A673 (cell line): ENCODE measurements at regions not wholly inside any gene's neighbourhood (a gene's known extent, or its start where the extent isn't known, plus 50 kb on each side); places are given as distances from the start of the nearest gene placed in this dataset.

Experiments
- BruUV-seq: library from RNA; stranded (reverse); fragments of 400-500 nt; replicated peaks from 2 replicates; lab custom pipeline; 2021; lab: Mats Ljungman, UMichigan
- CTCF ChIA-PET: fragments of 300-600 bp; sonication (Branson Sonifier 250); formaldehyde crosslinking; loops from one replicate; lab custom pipeline; 2022; ENCODE audit warnings: antibody characterized with exemption; lab: Charles Lee
- POLR2A ChIA-PET: fragments of 300-600 bp; sonication (Branson Sonifier 250); formaldehyde crosslinking; loops from one replicate; lab custom pipeline; 2022; ENCODE audit warnings: antibody characterized with exemption; ENCODE audit not compliant: low non-redundant PET; lab: Charles Lee
- DNase-seq: peaks from one replicate; pipeline ENCODE4 v3.0.0-alpha.2; 2015; ENCODE audit warnings: low spot score
- H3K27ac ChIP-seq: fragments of 200-600 bp; sonication (generic); 2 replicates; pipeline ENCODE4 v1.5.1; 2016; ENCODE audit warnings: mixed run types, low read depth, mild to moderate bottlenecking, mixed read lengths, antibody characterized with exemption, low read length; ENCODE audit not compliant: poor library complexity, severe bottlenecking
- H3K27me3 ChIP-seq: fragments of 200-600 bp; sonication (generic); replicated peaks from 2 replicates; pipeline ENCODE4 v1.6.1; 2017; ENCODE audit warnings: mixed run types, low read depth, mild to moderate bottlenecking, mixed read lengths, antibody characterized with exemption, low read length; ENCODE audit not compliant: insufficient read depth, poor library complexity
- H3K36me3 ChIP-seq: fragments of 200-600 bp; sonication (generic); 2 replicates; pipeline ENCODE4 v1.6.1; 2016; ENCODE audit warnings: mixed run types, mild to moderate bottlenecking, mixed read lengths, antibody characterized with exemption, low read length; ENCODE audit not compliant: insufficient read depth, poor library complexity, severe bottlenecking
- H3K4me1 ChIP-seq: fragments of 200-600 bp; sonication (generic); 2 replicates; pipeline ENCODE4 v1.6.1; 2017; ENCODE audit warnings: mixed run types, mild to moderate bottlenecking, mixed read lengths, antibody characterized with exemption, low read length; ENCODE audit not compliant: insufficient read depth, poor library complexity, severe bottlenecking
- H3K4me3 ChIP-seq: fragments of 200-600 bp; sonication (generic); 2 replicates; pipeline ENCODE4 v1.5.1; 2016; ENCODE audit warnings: low read depth, mixed run types, mild to moderate bottlenecking, mixed read lengths, low read length; ENCODE audit not compliant: poor library complexity, severe bottlenecking
- H3K9me3 ChIP-seq: fragments of 200-600 bp; sonication (generic); 2 replicates; pipeline ENCODE4 v1.6.1; 2016; ENCODE audit warnings: mixed run types, low read depth, mild to moderate bottlenecking, mixed read lengths, antibody characterized with exemption, low read length; ENCODE audit not compliant: poor library complexity, severe bottlenecking
- EZH2 ChIP-seq: fragments of 200-600 bp; sonication (generic); IDR thresholded peaks from 2 replicates; pipeline ENCODE4 v1.6.1; 2017; ENCODE audit warnings: borderline replicate concordance, low read depth, mild to moderate bottlenecking, mixed read lengths, antibody characterized with exemption, low read length; ENCODE audit not compliant: poor library complexity, severe bottlenecking
- intact Hi-C: fragments of 100-400 bp; cut with micrococcal nuclease; formaldehyde crosslinking; loops from one replicate; pipeline ENCODE4 v1.10.0; 2022; ENCODE audit not compliant: unreplicated experiment
- TF ChIP-seq, protein P1 (sequence below): fragments of 300-800, 200-600 bp; sonication (generic); conservative IDR thresholded peaks from 2 replicates; pipeline ENCODE4 v1.5.1; 2017; ENCODE audit warnings: low read depth, mild to moderate bottlenecking, antibody characterized with exemption, low read length, moderate library complexity, mixed read lengths

DNA sequence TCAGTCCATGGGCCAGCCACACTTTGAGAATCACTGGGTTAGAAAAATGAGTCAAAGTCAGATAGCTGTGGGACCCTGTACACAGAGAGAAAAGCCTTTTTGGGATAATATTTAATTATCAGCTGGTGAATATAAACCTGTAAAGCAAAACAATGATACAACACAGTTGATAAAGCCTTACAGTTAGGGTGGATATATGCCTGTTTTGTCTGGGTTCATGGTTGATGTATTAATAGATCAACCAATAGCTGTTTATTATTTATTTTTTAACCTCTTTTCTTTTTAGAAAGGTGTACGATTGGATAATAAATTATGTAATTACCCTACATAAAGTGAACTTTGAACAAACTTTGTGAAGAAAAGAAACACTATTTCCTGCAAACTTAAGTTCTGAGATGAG, 145.6 kb downstream of the TDRD15 start:
- DNase-seq: no peak
- Histone ChIP-seq H3K27ac (no peak overlapping the region), H3K36me3 (no peaks in the 10 kb centered on the region), H3K4me3 (no peak overlapping the region), H3K4me1 (no peaks in the 10 kb centered on the region), H3K9me3 (no peaks in the 10 kb centered on the region), H3K27me3 (peaks cover 15% of the 10 kb centered on the region)
- intact Hi-C loops: no loop called here
- ChIA-PET POLR2A (no interaction called here), CTCF (no interaction called here)
- no peak for TF ChIP-seq EZH2
- TF ChIP-seq, protein P1, sequence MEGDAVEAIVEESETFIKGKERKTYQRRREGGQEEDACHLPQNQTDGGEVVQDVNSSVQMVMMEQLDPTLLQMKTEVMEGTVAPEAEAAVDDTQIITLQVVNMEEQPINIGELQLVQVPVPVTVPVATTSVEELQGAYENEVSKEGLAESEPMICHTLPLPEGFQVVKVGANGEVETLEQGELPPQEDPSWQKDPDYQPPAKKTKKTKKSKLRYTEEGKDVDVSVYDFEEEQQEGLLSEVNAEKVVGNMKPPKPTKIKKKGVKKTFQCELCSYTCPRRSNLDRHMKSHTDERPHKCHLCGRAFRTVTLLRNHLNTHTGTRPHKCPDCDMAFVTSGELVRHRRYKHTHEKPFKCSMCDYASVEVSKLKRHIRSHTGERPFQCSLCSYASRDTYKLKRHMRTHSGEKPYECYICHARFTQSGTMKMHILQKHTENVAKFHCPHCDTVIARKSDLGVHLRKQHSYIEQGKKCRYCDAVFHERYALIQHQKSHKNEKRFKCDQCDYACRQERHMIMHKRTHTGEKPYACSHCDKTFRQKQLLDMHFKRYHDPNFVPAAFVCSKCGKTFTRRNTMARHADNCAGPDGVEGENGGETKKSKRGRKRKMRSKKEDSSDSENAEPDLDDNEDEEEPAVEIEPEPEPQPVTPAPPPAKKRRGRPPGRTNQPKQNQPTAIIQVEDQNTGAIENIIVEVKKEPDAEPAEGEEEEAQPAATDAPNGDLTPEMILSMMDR: no peak
- no TSS peak for BruUV-seq

DNA sequence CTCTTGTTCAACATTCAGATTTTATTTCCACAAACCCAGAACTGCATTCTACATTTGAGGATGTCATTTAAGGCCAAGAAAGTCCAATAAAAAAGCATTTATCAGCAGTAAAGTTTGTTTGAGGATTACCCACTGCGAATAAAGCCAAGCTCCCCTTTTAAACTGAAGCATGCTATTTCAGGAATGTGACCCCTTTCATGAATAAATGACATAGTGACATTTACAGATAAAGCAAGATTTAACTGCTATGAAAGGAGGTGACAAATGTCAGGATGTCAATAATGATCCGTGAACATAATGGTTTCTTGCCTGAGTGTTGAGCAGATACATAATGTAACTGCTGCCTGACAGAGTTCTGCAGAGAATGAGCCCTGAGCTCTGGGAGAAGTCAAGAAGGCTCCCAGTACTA, 146.3 kb downstream of the TDRD15 start:
- Histone ChIP-seq H3K4me3 (no peak overlapping the region), H3K9me3 (no peaks in the 10 kb centered on the region), H3K27ac (no peak overlapping the region), H3K27me3 (peaks cover 15% of the 10 kb centered on the region), H3K36me3 (no peaks in the 10 kb centered on the region), H3K4me1 (no peaks in the 10 kb centered on the region)
- DNase-seq: no peak
- TF ChIP-seq, protein P1: no peak
- TF ChIP-seq EZH2: no peak
- ChIA-PET CTCF (no interaction called here), POLR2A (no interaction called here)
- no TSS peak for BruUV-seq
- intact Hi-C loops: no loop called here

DNA sequence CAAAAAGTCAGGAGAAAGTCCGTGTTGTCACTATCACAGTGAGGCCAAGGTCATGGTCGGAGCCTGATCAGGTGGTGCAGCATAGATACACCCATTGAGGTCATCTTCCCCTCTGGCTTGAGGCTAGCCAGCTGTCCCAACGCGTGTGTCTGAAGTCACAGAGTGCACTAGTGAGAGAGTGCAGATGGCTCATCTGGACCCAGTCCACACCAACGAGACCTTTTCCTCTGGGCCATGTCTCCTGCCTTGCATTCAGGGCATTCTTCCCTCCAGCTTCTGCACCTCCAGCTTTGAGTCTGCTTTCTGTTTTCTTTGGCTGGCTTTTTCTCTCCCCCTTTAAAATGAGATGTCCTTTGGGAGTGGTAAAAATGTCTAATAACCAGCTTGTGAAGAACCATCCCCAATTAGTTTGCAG, 146.9 kb downstream of the TDRD15 start:
- H3K36me3 ChIP-seq: no peaks in the 10 kb centered on the region
- H3K27ac ChIP-seq: no peak overlapping the region
- H3K27me3 ChIP-seq: peaks cover 15% of the 10 kb centered on the region
- CTCF ChIA-PET: no interaction called here
- no peak for DNase-seq
- POLR2A ChIA-PET: no interaction called here
- no peak overlapping the region for H3K4me3 ChIP-seq
- H3K9me3 ChIP-seq: no peaks in the 10 kb centered on the region
- H3K4me1 ChIP-seq: no peaks in the 10 kb centered on the region
- no TSS peak for BruUV-seq
- intact Hi-C loops: no loop called here
- no peak for TF ChIP-seq EZH2
- TF ChIP-seq, protein P1: no peak
